SK-N-SH treated with all-trans-retinoic acid at 6 μM for 48 hours (cell line): ENCODE measurements at regions not wholly inside any gene's neighbourhood (a gene's known extent, or its start where the extent isn't known, plus 50 kb on each side); places are given as distances from the start of the nearest gene placed in this dataset.

Experiments used
- ATAC-seq: fragments of 200-7000 bp; cut with Tn5 transposase; 3 replicates; pipeline ENCODE4 v1.9.1; 2020; ENCODE audit warnings: mild to moderate bottlenecking, moderate library complexity
- ARNTL ChIP-seq: fragments of 450-650 bp; formaldehyde crosslinking; IDR thresholded peaks from 2 replicates; pipeline ENCODE4 v1.5.0; 2020; ENCODE audit warnings: low read depth, mild to moderate bottlenecking, moderate library complexity, borderline replicate concordance
- BACH2 ChIP-seq: fragments of 250-450 bp; sonication (Bioruptor Pico); IDR thresholded peaks from 2 replicates; pipeline ENCODE4 v1.9.0; 2021; ENCODE audit warnings: mild to moderate bottlenecking, borderline replicate concordance
- CREB5 ChIP-seq: fragments of 250-450 bp; sonication (Bioruptor Pico); IDR thresholded peaks from 2 replicates; pipeline ENCODE4 v1.5.1; 2020; ENCODE audit warnings: low read depth, mild to moderate bottlenecking, moderate library complexity
- CSDC2 ChIP-seq: fragments of 250-450 bp; sonication (Bioruptor Pico); IDR thresholded peaks from 2 replicates; pipeline ENCODE4 v1.5.0; 2020; ENCODE audit warnings: mild to moderate bottlenecking, moderate library complexity
- CSRNP3 ChIP-seq: fragments of 250-450 bp; sonication (Bioruptor Pico); IDR thresholded peaks from 2 replicates; pipeline ENCODE4 v1.5.1; 2021; ENCODE audit warnings: mild to moderate bottlenecking, moderate library complexity
- GLIS3 ChIP-seq: fragments of 250-450 bp; sonication (Bioruptor Pico); IDR thresholded peaks from 2 replicates; pipeline ENCODE4 v1.5.0; 2020; ENCODE audit warnings: mild to moderate bottlenecking, moderate library complexity
- ISL1 ChIP-seq: fragments of 250-450 bp; sonication (Bioruptor Pico); IDR thresholded peaks from 2 replicates; pipeline ENCODE4 v2.1.2; 2022; ENCODE audit warnings: mild to moderate bottlenecking, moderate library complexity
- OSR1 ChIP-seq: fragments of 250-450 bp; sonication (Bioruptor Pico); IDR thresholded peaks from 2 replicates; pipeline ENCODE4 v1.8.0; 2022; ENCODE audit warnings: moderate library complexity, mild to moderate bottlenecking, inconsistent platforms
- PATZ1 ChIP-seq: fragments of 250-450 bp; sonication (Bioruptor Pico); IDR thresholded peaks from 2 replicates; pipeline ENCODE4 v1.8.0; 2020; ENCODE audit warnings: mild to moderate bottlenecking, moderate library complexity, borderline replicate concordance
- POU6F1 ChIP-seq: fragments of 250-450 bp; sonication (Bioruptor Pico); IDR thresholded peaks from 2 replicates; pipeline ENCODE4 v1.8.0; 2021; ENCODE audit warnings: low read depth, mild to moderate bottlenecking, moderate library complexity, borderline replicate concordance
- RARB ChIP-seq: fragments of 250-450 bp; sonication (Bioruptor Pico); IDR thresholded peaks from 2 replicates; pipeline ENCODE4 v1.8.0; 2021; ENCODE audit warnings: mild to moderate bottlenecking, moderate library complexity
- SNAI2 ChIP-seq: fragments of 250-450 bp; sonication (Bioruptor Pico); IDR thresholded peaks from 2 replicates; pipeline ENCODE4 v1.5.0; 2020; ENCODE audit warnings: mild to moderate bottlenecking, moderate library complexity
- TCF4 ChIP-seq: fragments of 250-450 bp; sonication (Bioruptor Pico); IDR thresholded peaks from 2 replicates; pipeline ENCODE4 v1.8.0; 2021; ENCODE audit warnings: mild to moderate bottlenecking, moderate library complexity, borderline replicate concordance
- TOX ChIP-seq: fragments of 250-450 bp; sonication (Bioruptor Pico); IDR thresholded peaks from 2 replicates; pipeline ENCODE4 v1.8.0; 2021; ENCODE audit warnings: mild to moderate bottlenecking, moderate library complexity, borderline replicate concordance
- TSHZ2 ChIP-seq: fragments of 250-450 bp; sonication (Bioruptor Pico); IDR thresholded peaks from 2 replicates; pipeline ENCODE4 v1.5.0; 2020; ENCODE audit warnings: mild to moderate bottlenecking, moderate library complexity
- ZFP3 ChIP-seq: fragments of 250-450 bp; sonication (Bioruptor Pico); IDR thresholded peaks from 2 replicates; pipeline ENCODE4 v1.5.0; 2020; ENCODE audit warnings: mild to moderate bottlenecking, moderate library complexity
- ZFP30 ChIP-seq: fragments of 450-650 bp; formaldehyde crosslinking; IDR thresholded peaks from 2 replicates; pipeline ENCODE4 v1.5.0; 2022; ENCODE audit warnings: mild to moderate bottlenecking, moderate library complexity
- ZNF565 ChIP-seq: fragments of 450-650 bp; formaldehyde crosslinking; conservative IDR thresholded peaks from 2 replicates; pipeline ENCODE4 v1.5.0; 2020; ENCODE audit warnings: low read depth, mild to moderate bottlenecking, moderate library complexity
- ZNF70 ChIP-seq: fragments of 450-650 bp; formaldehyde crosslinking; IDR thresholded peaks from 2 replicates; pipeline ENCODE4 v1.5.0; 2020; ENCODE audit warnings: mild to moderate bottlenecking, moderate library complexity
- ZNF8 ChIP-seq: fragments of 450-650 bp; formaldehyde crosslinking; IDR thresholded peaks from 2 replicates; pipeline ENCODE4 v1.5.0; 2020; ENCODE audit warnings: mild to moderate bottlenecking, moderate library complexity

- no peak for ATAC-seq
- TF ChIP-seq ARNTL (CRISPR knock-in tag) = no peak
- TF ChIP-seq ZFP30 (CRISPR knock-in tag) = no peak
- TF ChIP-seq CSDC2 (CRISPR knock-in tag) = no peak
- no peak for TF ChIP-seq PATZ1 (CRISPR knock-in tag)
- no peak for TF ChIP-seq TSHZ2
- no peak for TF ChIP-seq POU6F1
- TF ChIP-seq ZNF70 = no peak
- TF ChIP-seq ZNF8 (CRISPR knock-in tag) = no peak
- TF ChIP-seq TOX (CRISPR knock-in tag) = no peak
- TF ChIP-seq ISL1 = no peak
- no peak for TF ChIP-seq RARB (CRISPR knock-in tag)
- no peak for TF ChIP-seq CREB5 (CRISPR knock-in tag)
Observed at GRCh38 chr18:10264260-10264659, 190.2 kb upstream of the APCDD1 start.

GRCh38 chr18:10265560-10266333, 188.7 kb upstream of the APCDD1 start:
- no peak for TF ChIP-seq CSRNP3
- no peak for TF ChIP-seq CSDC2 (CRISPR knock-in tag)
- TF ChIP-seq PATZ1 (CRISPR knock-in tag) = no peak
- TF ChIP-seq ZFP3 (CRISPR knock-in tag) = no peak
- no peak for TF ChIP-seq ZNF565 (CRISPR knock-in tag)
- no peak for TF ChIP-seq TCF4
- TF ChIP-seq ZNF8 (CRISPR knock-in tag) = no peak
- TF ChIP-seq OSR1 = no peak
- no peak for TF ChIP-seq GLIS3 (CRISPR knock-in tag)
- TF ChIP-seq POU6F1 = no peak
- TF ChIP-seq TSHZ2 = no peak
- TF ChIP-seq TOX (CRISPR knock-in tag) = no peak
- no peak for TF ChIP-seq ZNF70
- TF ChIP-seq BACH2 (CRISPR knock-in tag) = no peak
- no peak for TF ChIP-seq ZFP30 (CRISPR knock-in tag)
- no peak for TF ChIP-seq SNAI2 (CRISPR knock-in tag)
- TF ChIP-seq ARNTL (CRISPR knock-in tag) = no peak
- TF ChIP-seq RARB (CRISPR knock-in tag) = no peak
- no peak for ATAC-seq
